GM12878 (cell line): ENCODE measurements at regions not wholly inside any gene's neighbourhood (a gene's known extent, or its start where the extent isn't known, plus 50 kb on each side); places are given as distances from the start of the nearest gene placed in this dataset.

Experiments used
- BRCA1 ChIP-seq: IDR thresholded peaks from 2 replicates; pipeline ENCODE4 v1.6.1; 2011; ENCODE audit warnings: low read depth, low read length, improper control_type of control experiment
- CHD2 ChIP-seq: IDR thresholded peaks from 2 replicates; pipeline ENCODE4 v1.6.1; 2011; ENCODE audit warnings: low read depth, low read length, improper control_type of control experiment, borderline replicate concordance
- CREM ChIP-seq: IDR thresholded peaks from 2 replicates; pipeline ENCODE4 v1.6.1; 2014; ENCODE audit warnings: antibody characterized with exemption, low read depth
- FOS ChIP-seq: IDR thresholded peaks from 3 replicates; pipeline ENCODE4 v1.6.1; 2011; ENCODE audit warnings: borderline replicate concordance; ENCODE audit not compliant: insufficient read length; ENCODE audit errors: extremely low read depth
- IKZF1 ChIP-seq: fragments of 450-650 bp; conservative IDR thresholded peaks from 2 replicates; pipeline ENCODE4 v1.6.1; 2017; ENCODE audit warnings: antibody characterized with exemption, mild to moderate bottlenecking
- NR2C2 ChIP-seq: IDR thresholded peaks from 2 replicates; pipeline ENCODE4 v1.6.1; 2011; ENCODE audit warnings: borderline replicate concordance, low read depth; ENCODE audit not compliant: control insufficient read depth, insufficient read length
- RB1 ChIP-seq: fragments of 450-650 bp; formaldehyde crosslinking; IDR thresholded peaks from 2 replicates; pipeline ENCODE4 v1.6.1; 2017; ENCODE audit warnings: mild to moderate bottlenecking, borderline replicate concordance
- RCOR1 ChIP-seq: conservative IDR thresholded peaks from 2 replicates; pipeline ENCODE4 v1.6.1; 2012; ENCODE audit warnings: low read depth, low read length, improper control_type of control experiment
- SUZ12 ChIP-seq: fragments of 200-600 bp; sonication (generic); IDR thresholded peaks from one replicate; pipeline ENCODE4 v1.6.1; 2018; ENCODE audit warnings: antibody characterized with exemption, mild to moderate bottlenecking; ENCODE audit not compliant: unreplicated experiment
- TBL1XR1 ChIP-seq: IDR thresholded peaks from 2 replicates; pipeline ENCODE4 v1.6.1; 2012; ENCODE audit warnings: low read depth, low read length, improper control_type of control experiment
- ZBTB11 ChIP-seq: fragments of 450-650 bp; formaldehyde crosslinking; IDR thresholded peaks from 2 replicates; pipeline ENCODE4 v1.5.0; 2022; ENCODE audit warnings: mild to moderate bottlenecking, missing genetic modification characterization
- ZNF687 ChIP-seq: fragments of 450-650 bp; IDR thresholded peaks from 2 replicates; pipeline ENCODE4 v1.6.1; 2017; ENCODE audit warnings: mild to moderate bottlenecking, moderate library complexity
- TF ChIP-seq, protein P1 (sequence below): IDR thresholded peaks from 2 replicates; pipeline ENCODE4 v1.6.1; 2011; ENCODE audit warnings: borderline replicate concordance, low read depth, mild to moderate bottlenecking, moderate library complexity, low read length; ENCODE audit not compliant: insufficient read depth, poor library complexity, severe bottlenecking

DNA sequence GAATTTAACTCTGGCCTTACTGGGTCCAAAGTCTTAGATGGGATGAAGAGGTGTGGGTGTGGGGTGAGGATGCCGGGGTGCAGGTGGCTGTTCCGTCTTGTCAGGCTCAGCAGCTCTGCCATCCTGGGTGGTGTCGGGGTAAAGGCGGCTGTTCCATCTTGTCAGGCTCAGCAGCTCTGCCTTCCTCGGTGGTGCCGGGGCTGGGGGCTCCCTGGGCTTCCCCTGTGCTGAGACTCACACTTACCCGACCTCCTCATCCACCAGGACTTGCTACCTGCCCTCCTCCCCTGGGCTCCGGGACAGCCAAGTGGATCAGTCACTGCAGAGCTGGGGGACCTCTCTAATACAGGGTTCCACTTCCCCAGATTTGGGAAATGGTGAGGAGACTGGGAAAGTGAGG, 244.3 kb upstream of the SHH start (continued):
- TF ChIP-seq FOS (no peak), ZBTB11 (no peak), ZNF687 (no peak), NR2C2 (no peak), CHD2 (no peak), BRCA1 (no peak), RCOR1 (no peak), CREM (no peak), SUZ12 (no peak), TBL1XR1 (no peak), IKZF1 (no peak), RB1 (no peak)
- TF ChIP-seq, protein P1, sequence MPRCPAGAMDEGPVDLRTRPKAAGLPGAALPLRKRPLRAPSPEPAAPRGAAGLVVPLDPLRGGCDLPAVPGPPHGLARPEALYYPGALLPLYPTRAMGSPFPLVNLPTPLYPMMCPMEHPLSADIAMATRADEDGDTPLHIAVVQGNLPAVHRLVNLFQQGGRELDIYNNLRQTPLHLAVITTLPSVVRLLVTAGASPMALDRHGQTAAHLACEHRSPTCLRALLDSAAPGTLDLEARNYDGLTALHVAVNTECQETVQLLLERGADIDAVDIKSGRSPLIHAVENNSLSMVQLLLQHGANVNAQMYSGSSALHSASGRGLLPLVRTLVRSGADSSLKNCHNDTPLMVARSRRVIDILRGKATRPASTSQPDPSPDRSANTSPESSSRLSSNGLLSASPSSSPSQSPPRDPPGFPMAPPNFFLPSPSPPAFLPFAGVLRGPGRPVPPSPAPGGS: no peak
